Thymus (tissue), 11 donors: ENCODE measurements at regions not wholly inside any gene's neighbourhood (a gene's known extent, or its start where the extent isn't known, plus 50 kb on each side); places are given as distances from the start of the nearest gene placed in this dataset.

ENCODE experiments used
- DNase-seq, 9 donors: peaks; one replicate each; pipeline ENCODE4 v3.0.0-alpha.2; 2013; ENCODE audit warnings: low spot score in 9 of 9, low read depth in 6 of 9, missing footprints in 1 of 9
- H3K27ac ChIP-seq, 2 donors: one replicate each; pipeline ENCODE4 v1.5.1; 2013; ENCODE audit warnings: control low read depth in 1 of 2, low read depth in 1 of 2, low read length in 1 of 2, mild to moderate bottlenecking in 1 of 2, moderate library complexity in 1 of 2
- H3K27me3 ChIP-seq, 2 donors: one replicate each; pipeline ENCODE4 v1.5.1; 2013; ENCODE audit warnings: low read length in 1 of 2; ENCODE audit not compliant: control insufficient read depth in 2 of 2, insufficient read depth in 1 of 2
- H3K36me3 ChIP-seq, 2 donors: one replicate each; pipeline ENCODE4 v1.5.1; 2013; ENCODE audit warnings: low read length in 1 of 2, mild to moderate bottlenecking in 1 of 2, moderate library complexity in 1 of 2; ENCODE audit not compliant: control insufficient read depth in 2 of 2, insufficient read depth in 2 of 2
- H3K4me1 ChIP-seq, 2 donors: one replicate each; pipeline ENCODE4 v1.5.1; 2013; ENCODE audit warnings: low read length in 2 of 2; ENCODE audit not compliant: control insufficient read depth in 2 of 2, insufficient read depth in 2 of 2
- H3K4me3 ChIP-seq, 2 donors: one replicate each; pipeline ENCODE4 v1.5.1; 2013; ENCODE audit warnings: low read length in 2 of 2, control low read depth in 1 of 2, mild to moderate bottlenecking in 1 of 2
- H3K9me3 ChIP-seq, 2 donors: one replicate each; pipeline ENCODE4 v1.5.1; 2013; ENCODE audit warnings: low read length in 1 of 2, mild to moderate bottlenecking in 1 of 2; ENCODE audit not compliant: control insufficient read depth in 2 of 2, insufficient read depth in 1 of 2
- WGBS: extraction: QIAGEN DNeasy Blood & Tissue Kit; methylation state at CpG from one replicate; pipeline ENCODE4 v1.1.7; 2013; 5-methylcytosine and 5-hydroxymethylcytosine counted together
- donor health status: healthy.

DNA sequence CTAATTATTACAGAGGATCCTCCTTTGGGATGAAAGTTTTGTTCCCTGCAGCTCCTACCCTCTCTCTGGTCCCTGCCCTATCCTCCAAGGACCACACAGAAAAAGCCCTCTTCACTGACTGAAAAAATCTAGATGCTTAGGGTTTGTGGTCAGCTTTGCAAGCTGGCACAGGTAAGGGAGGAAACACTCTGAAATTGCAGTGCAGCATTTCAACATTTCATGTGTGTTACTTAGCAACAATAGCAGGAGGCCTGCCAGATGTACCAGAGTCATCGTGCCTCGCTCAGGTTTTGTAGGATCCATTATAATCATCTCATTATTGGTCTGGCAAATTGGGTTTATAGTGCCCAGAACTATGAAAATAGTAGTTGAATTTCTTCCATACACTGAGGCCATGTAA lies 109.5 kb downstream of the PALM2AKAP2 start:
- Histone ChIP-seq H3K27me3 (no peaks in the 10 kb centered on the region), H3K4me3 (no peak overlapping the region), H3K36me3 (no peaks in the 10 kb centered on the region), H3K4me1 (peaks cover 3 to 4% of the 10 kb centered on the region in 2 donors), H3K27ac (no peak overlapping the region), H3K9me3 (no peaks in the 10 kb centered on the region)
- 85% methylated on average over 2 of the region's 2 CpGs for WGBS
- no peak for DNase-seq

DNA sequence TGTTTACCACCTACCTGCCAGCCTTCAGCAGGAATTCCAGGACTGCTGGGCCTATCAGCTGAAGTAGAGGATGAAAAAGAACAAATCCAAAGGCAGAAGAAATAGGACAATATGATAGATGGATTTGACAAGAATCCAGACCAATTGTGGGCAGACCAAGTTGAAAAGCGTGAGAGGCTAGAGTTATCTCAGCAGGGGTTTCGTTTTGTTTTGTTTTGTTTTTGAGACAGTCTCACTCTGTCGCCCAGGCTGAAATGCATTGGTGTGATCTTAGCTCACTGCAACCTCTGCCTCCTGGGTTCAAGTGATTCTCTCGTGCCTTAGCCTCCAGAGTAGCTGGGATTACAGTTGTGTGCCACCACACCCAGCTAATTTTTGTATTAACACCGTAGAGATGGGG lies 113.2 kb downstream of the PALM2AKAP2 start:
- H3K9me3 ChIP-seq: no peaks in the 10 kb centered on the region
- no peak overlapping the region for H3K4me3 ChIP-seq
- peaks cover 4 to 5% of the 10 kb centered on the region in 2 donors for H3K4me1 ChIP-seq
- DNase-seq: no peak
- H3K27me3 ChIP-seq: no peaks in the 10 kb centered on the region
- WGBS: 91% methylated on average over 5 of the region's 5 CpGs
- no peak overlapping the region for H3K27ac ChIP-seq
- no peaks in the 10 kb centered on the region for H3K36me3 ChIP-seq

DNA sequence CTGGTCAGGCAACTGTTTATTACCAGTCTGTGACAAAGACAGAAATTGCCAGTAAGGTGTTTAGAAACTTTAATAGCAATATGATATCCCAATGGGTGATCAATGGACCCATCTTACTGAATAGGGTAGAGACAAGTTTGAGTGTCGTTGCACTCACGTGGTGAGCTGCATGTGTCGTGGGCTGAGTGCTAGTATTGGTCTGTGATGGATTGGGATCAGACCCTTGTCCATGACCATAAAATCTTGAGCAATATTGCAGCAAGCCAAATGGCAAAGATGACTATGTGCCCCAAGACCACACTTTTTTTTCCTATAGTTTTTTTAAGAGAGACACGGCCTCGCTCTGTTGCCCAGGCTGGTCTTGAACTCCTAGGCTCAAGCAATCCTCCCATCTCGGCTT lies 114.5 kb downstream of the PALM2AKAP2 start:
- no peaks in the 10 kb centered on the region for H3K36me3 ChIP-seq
- 97% methylated on average over 6 of the region's 6 CpGs for WGBS

DNA sequence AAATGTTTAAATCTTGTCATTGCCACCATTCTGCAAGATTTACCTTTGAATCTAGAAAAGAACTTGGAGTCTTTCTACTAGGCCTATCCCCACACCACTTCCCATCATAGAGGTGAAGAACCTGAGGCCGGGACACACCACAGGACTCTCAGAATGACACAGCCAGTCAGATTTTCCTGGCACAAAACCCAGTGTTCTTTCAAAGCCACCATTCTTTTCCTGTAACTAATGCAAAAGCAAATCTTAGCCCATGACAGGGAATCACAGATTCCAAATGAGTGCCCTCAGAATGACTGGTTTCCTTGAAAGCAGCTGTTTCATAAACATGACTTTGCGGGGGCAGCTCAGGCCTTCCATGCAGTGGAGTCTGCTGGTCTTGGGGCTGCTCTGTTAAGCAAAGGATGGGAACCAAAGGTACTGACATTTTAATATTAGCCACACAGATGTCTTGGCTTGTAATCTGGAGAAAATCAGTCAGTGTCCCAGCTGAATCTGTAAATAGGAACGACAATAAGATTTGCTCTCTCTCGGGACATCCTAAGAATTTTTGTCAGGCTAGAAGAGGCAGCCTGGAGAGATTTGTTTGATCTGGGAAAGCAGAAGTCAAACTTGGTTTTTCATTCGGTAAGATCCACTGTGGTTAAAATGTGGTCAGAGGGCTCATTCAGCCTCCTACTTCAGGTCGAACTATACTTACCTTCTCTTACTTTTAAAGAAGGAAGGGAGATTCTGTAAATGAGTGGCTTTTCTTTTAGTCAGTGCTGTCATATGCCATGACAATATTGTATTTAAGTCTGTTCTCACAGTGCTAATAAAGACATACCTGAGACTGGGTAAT lies 115.1 kb downstream of the PALM2AKAP2 start:
- H3K36me3 ChIP-seq: no peaks in the 10 kb centered on the region
- peak in 1 of 9 donors; percentile 40 for DNase-seq
- peaks cover 0 to 5% of the 10 kb centered on the region in 2 donors for H3K4me1 ChIP-seq
- no peaks in the 10 kb centered on the region for H3K27me3 ChIP-seq
- no peak overlapping the region for H3K4me3 ChIP-seq
- H3K9me3 ChIP-seq: no peaks in the 10 kb centered on the region
- WGBS: 36% methylated on average over 6 of the region's 6 CpGs
- H3K27ac ChIP-seq: no peak overlapping the region

More for the DNA sequence above, 114.5 kb downstream of the PALM2AKAP2 start:
- Histone ChIP-seq H3K9me3 (no peaks in the 10 kb centered on the region), H3K4me1 (peaks cover 2 to 5% of the 10 kb centered on the region in 2 donors), H3K27ac (no peak overlapping the region), H3K4me3 (no peak overlapping the region), H3K27me3 (no peaks in the 10 kb centered on the region)
- no peak for DNase-seq

DNA sequence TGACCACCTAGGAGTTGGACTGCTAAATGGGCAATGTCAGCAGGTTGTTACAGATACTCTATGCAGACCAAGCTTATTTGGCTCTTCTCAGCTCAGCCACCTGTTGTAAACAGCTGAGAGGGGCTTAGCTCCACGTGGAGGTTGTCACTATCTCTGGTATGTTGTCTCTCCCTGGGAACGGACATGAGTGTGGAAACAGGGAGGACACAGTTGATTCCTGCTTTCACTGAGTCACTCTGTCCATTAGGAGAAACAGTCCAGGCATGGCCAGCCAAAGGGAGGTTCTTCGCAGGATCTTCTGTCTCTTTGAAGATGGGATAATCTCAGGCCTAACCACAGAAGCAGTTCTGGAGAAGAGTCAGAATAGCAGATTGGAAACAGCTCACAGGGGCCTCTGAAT lies 121.2 kb downstream of the PALM2AKAP2 start:
- Histone ChIP-seq H3K9me3 (no peaks in the 10 kb centered on the region), H3K27ac (no peak overlapping the region), H3K4me3 (no peak overlapping the region), H3K36me3 (no peaks in the 10 kb centered on the region), H3K27me3 (no peaks in the 10 kb centered on the region), H3K4me1 (no peaks in the 10 kb centered on the region)
- WGBS: 93% methylated on average over 3 of the region's 3 CpGs
- no peak for DNase-seq

DNA sequence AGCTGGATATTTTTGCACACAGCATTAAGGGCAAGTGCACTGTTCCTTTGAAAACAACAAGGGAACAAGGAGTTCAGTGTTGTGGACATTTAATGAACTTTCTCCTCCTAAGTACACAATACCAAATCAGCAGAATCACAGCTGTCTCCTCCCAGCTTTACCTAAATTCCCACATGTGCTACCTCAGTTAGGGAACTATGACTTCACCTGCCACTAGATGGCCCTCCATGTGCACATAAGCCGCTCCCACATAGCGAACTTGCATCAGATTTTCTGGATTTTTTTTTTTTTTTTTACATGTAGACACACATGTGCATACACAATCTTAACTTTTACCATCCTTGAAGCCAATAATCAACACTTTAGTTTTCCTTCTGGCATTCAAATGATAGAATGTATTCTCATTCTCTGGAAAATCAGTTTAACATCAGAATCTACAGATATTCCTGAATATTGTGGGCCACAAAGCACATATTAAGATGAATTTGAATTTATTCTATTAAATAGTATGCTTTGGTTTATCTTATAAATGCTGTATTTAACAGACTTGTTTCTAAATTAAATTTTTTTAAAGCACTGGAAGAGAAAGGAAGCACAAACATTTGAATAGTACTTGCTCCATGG lies 123.6 kb downstream of the PALM2AKAP2 start:
- Histone ChIP-seq H3K9me3 (no peaks in the 10 kb centered on the region), H3K27ac (no peak overlapping the region), H3K27me3 (no peaks in the 10 kb centered on the region), H3K36me3 (no peaks in the 10 kb centered on the region), H3K4me1 (peaks cover 0 to 9% of the 10 kb centered on the region in 2 donors), H3K4me3 (no peak overlapping the region)
- 0% methylated on average over 2 of the region's 2 CpGs for WGBS
- DNase-seq: peak; percentile 41 to 87 (median 68)

DNA sequence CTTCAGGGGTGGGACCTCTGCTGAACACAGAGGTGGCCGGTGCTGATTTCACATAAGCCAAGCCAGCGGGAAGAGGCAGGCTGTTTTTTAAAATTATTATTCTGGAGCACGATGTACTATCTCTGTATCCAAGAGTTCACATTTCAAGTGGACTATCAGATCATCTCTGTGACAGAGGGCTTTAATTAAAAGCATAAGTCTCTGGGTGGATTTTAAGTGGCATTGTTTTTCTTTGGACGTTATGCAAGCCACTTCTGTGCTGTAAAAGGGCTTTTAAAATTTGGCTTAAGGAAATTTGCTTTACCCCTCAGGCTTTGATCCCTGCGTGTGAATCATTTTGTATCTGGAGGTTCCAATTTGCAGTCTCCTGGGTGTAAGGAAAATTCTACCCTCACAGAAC lies 124.7 kb downstream of the PALM2AKAP2 start:
- no peaks in the 10 kb centered on the region for H3K27me3 ChIP-seq
- peaks cover 0 to 9% of the 10 kb centered on the region in 2 donors for H3K4me1 ChIP-seq
- 97% methylated on average over 5 of the region's 5 CpGs for WGBS
- DNase-seq: no peak
- H3K36me3 ChIP-seq: no peaks in the 10 kb centered on the region
- H3K27ac ChIP-seq: no peak overlapping the region
- H3K4me3 ChIP-seq: no peak overlapping the region
- no peaks in the 10 kb centered on the region for H3K9me3 ChIP-seq

DNA sequence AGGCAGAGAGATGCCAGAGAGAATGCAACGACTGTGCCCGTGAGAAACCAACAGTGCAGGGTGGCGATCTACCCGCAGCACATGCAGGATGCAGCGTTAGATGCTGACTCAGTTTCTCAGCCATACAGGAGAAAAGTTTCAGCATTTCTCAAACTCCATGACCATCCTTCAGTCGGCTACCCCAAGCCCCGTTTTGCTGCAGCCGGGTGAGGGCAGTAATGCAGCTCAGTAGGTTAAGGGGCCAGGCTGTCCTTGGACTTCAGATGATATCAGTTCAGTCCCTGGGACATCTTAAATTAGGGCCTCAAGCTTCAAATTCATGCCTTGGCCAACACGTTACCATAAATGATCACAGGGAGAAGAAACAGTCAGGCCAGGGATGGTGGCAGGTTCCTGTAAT lies 125.5 kb downstream of the PALM2AKAP2 start:
- H3K36me3 ChIP-seq: no peaks in the 10 kb centered on the region
- H3K27ac ChIP-seq: no peak overlapping the region
- WGBS: 97% methylated on average over 9 of the region's 9 CpGs
- peaks cover 0 to 9% of the 10 kb centered on the region in 2 donors for H3K4me1 ChIP-seq
- H3K4me3 ChIP-seq: no peak overlapping the region
- no peaks in the 10 kb centered on the region for H3K9me3 ChIP-seq
- no peak for DNase-seq
- H3K27me3 ChIP-seq: no peaks in the 10 kb centered on the region

DNA sequence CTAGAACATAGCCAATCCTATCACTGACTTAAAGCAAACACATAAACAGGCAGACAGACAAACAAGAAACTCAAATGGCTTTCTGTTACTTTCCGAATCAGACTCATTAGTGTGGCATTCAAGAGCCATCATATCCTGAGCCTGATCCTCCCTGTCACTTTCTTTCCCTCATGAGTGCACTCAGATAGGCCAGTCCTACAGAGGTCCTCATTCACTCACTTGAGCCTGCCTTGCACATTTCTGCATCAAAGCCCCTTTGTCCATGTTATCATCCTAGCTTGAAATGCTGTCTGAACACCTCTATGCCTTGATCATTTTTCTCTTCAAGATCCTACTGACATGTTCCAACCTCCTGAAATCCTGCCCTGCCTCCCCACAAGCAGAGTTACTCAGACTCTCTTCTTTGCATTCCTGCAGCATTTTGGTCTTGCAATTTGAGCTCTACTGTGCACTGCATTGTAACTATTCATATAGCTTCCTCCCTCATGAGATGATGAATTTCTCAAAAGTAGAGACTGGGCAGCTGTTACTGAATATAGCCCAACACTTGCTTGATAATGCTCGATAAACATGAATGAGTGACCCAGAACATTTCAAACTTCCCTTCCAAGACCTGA lies 126.9 kb downstream of the PALM2AKAP2 start:
- Histone ChIP-seq H3K9me3 (no peaks in the 10 kb centered on the region), H3K4me1 (peaks cover 0 to 9% of the 10 kb centered on the region in 2 donors)
- peak in 1 of 9 donors; percentile 49 for DNase-seq

More for the DNA sequence above, 126.9 kb downstream of the PALM2AKAP2 start:
- Histone ChIP-seq H3K4me3 (no peak overlapping the region), H3K27ac (peak overlapping the region in 1 of 2 donors; percentile 3), H3K27me3 (no peaks in the 10 kb centered on the region), H3K36me3 (no peaks in the 10 kb centered on the region)
- WGBS: 91% methylated on average over 2 of the region's 2 CpGs
